NCI-H446 (cell line): ENCODE measurements at regions not wholly inside any gene's neighbourhood (a gene's known extent, or its start where the extent isn't known, plus 50 kb on each side); places are given as distances from the start of the nearest gene placed in this dataset.

Experiments used
- DNase-seq, 2 experiments: peaks; one replicate each; lab custom pipeline; 2025; lab: John Stamatoyannopoulos, UW

DNA sequence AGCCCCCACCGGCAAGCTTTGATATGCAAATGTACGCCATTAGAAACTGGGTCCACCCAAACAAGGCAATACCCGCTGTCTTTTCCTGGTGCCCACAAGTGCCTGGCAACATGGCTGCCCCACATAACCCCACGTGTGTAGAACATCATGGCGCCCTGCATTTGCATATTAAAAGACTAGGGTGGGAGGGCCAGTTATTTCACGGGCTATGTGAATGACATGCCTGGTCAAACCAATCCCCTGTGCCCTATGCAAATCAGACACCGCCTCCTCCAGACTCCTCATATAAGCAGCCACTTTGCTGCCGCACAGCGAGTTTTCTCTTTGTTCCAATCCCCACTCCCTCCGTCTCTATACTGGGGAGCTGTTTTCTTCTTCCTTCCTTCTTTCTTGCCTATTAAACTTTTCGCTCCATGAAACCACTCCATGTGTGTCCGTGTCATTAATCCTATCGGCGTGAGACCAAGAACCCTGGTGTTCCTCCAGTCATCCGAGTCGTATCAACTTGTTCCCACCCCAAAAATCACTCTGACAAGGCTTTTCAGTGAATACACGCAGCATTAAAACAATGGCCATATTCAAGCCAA lies 112.6 kb upstream of the SORBS2 start:
- DNase-seq = peak in 1 of 2 experiments; percentile 29

DNA sequence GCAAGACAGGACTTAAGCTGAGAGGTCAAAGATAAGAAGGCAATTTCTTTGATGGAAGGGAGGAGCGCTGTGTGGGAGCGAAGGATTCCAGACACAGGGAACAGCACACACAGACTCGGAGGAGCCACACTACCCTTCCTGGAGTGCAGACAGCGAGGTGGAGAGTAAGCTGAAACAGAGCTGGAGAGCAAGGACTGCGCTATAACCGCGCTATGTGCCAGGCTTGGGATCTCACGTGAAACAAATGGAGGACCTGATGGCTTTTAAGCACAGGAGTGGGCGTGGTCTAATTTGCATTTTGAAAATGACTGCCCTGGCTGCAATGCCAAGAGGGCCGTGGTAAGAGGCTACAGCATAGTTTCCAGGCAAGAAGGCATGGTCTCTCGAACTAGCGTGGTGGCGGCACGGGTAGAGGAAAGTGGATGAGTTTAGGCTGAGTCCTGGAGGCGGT lies 113.9 kb upstream of the SORBS2 start:
- DNase-seq = no peak

DNA sequence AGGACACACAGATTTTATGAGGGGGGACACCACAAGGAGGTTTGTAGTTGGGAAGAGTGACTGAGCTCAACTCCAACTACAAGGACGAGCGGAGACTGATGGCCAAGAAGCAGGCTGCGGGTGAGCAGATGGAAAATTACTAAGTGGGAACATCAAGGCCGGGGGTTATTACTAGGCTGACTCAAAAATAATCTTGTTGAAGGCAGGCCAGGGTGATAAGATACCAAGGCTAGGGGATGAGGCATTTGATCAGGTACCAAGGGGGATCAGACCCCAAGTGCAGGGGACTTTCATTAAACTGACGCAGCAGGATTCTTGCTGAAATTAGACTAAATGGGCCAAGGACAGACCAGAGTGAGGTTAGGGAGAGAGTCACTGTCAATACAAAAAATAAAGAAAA lies 119.4 kb upstream of the SORBS2 start:
- DNase-seq = no peak

DNA sequence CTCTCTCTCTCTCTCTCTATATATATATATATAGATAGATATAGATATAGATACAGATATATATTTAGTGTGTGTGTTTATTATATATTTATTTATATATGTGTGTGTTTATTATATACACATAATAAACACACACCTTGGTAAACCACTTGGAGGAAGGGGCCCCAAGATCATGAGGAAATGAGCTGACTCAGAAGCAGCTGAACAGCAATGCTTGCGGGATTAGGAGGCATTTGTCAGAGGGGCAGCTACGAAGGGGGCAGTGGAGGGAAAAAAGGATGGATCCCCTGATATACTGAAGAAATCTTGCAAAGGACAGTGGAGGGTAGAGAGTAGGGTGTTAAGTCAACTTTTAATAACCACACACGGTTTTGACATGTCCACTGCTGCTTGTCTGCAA lies 120.0 kb upstream of the SORBS2 start:
- DNase-seq = no peak

DNA sequence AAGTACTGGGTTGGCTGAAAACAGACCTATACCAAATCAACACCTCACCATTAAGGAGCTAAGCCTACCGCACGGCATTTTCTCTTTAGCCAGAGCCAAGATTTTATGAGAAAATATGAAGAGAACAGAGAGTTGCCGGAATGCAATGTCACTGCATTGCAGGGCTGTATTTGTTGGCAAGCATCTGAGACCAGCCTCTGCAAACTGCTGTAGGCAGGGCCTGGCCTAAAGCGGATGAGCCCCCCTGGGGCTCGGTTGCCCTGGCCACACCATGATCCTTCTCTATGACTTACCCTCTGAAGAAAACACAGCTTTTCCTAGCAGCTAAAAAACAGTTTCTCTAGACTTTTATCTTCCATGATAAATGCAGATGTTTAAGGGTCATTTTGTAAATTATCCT lies 120.5 kb upstream of the SORBS2 start:
- no peak for DNase-seq

DNA sequence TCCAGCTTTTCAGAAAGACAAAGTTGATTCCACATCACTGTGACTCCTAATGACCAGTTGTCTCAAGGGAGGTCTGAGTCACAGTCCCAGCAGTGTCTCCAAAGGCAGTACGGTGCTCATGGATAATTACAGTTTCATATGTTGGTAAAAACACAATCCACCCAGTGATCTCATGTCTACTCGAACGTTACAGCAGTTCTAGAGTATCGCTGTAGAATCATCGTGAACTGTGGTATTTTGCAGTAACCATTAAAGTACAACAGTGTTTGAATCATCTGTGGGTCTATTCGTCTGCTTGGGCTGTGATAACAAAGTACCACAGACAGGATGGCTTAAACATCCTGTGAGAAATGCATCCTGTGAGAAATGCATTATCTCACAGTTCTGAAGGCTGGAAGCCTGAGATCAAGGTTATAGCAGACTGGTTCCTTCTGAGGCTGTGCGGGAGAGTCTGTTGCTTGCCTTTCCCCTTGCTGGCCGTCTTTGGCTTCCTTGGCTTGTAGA lies 121.1 kb upstream of the SORBS2 start:
- no peak for DNase-seq

DNA sequence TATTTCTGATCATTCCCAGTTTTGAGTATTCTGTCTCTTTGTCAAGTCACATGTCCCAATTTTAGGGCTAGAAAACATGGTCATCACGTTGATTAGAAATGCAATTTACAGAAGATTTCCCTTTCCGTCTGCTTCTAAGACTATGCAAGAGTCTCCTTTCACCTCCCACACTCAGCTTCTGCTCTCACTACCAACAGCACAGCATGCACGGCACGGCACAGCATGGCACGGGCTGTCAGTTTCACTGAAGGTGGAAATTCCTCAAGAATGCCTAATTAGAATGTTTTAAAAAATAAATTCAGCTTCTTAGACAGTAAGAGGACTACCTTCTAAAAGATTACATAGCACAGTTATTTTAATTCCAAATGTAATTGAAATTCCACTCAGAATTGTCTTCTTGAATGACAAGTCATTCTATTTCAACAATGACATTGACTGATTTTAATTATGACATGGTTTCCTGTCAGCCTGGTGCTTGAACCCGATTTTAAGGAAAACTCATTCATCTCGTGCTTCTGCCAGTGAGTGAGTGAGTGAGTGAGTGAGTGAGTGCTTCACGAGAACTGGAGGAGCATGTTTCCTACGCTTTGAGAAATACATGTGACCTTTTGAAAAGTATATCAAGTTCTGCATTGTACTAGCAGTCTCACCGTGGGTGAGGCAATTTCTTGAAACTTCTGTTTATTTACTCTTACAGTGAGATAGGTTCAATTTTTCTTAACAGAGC lies 124.8 kb upstream of the SORBS2 start:
- no peak for DNase-seq

DNA sequence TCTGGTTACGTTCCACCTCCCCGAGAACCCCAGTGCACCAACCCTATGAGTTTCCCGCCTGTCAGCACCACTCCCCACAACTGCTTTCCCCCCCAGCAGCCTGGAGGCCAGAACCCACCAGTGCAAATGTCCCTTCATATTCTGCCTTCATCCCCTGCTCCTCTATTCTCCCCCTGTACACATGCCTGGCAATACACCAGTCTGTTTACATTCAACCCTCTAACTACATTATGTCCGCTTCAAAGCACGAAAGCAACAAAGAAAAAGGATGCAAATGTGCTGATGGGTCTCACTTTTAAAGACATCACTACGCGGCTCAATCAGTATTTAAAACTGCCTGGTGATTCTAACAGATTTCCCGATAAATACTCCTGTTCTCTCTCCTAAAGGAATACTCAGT lies 126.7 kb upstream of the SORBS2 start:
- no peak for DNase-seq

DNA sequence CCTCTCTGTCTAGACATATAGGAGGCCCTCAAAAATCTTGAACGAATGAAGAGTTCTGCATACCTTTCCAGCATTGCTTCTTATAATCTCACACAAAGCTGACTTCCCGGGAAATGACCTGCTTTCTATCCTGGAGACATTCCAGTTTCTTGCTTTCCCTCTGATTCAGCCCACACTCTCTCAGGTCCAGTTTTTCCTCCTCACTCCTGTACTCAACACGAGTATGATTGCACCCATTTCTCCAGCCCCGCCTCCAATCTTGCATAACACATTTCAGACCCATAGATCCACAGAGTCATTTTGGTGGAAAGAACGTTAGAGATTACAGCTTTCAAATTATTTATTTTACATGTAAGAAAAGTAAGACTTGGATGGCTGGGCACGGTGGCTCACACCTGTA lies 127.5 kb upstream of the TLR3 start:
- no peak for DNase-seq

DNA sequence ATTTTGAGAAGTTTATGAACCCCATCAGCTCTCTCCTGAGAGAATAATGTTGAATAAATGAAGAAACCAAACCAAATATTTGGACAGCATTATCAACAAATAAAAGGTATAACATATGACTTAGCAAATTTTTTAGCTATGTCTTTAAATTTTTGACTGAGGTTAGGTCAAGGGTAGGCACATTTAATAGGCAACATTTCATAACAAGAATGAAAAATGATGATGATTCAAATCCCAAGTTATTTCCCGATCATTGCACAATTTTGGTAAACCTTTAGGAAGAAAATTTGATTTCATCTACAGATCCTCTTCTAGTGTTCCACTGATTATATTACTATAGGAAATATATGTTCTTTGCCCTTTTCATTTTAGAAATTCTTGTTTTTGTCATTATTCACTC lies 123.7 kb upstream of the TLR3 start:
- DNase-seq = no peak

DNA sequence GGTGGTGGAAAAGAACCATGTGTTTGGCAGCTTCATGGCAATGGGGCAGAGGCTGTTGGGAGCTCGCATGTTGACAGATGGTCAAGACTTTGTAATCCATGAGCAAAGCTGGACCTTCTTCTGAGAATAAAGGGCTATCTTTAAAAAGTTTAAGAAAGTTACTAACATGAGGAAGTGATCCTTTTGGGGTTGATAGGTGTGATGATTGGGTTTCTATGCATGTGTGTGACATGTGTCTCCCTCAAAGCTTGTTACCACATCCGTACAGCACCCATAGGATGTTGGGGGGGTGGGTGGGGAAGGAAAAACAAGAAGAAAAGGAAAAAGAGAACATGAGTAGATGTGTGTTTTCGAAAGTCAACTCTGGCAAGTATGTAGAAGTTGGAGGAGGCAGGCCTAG lies 123.0 kb upstream of the TLR3 start:
- DNase-seq = no peak

DNA sequence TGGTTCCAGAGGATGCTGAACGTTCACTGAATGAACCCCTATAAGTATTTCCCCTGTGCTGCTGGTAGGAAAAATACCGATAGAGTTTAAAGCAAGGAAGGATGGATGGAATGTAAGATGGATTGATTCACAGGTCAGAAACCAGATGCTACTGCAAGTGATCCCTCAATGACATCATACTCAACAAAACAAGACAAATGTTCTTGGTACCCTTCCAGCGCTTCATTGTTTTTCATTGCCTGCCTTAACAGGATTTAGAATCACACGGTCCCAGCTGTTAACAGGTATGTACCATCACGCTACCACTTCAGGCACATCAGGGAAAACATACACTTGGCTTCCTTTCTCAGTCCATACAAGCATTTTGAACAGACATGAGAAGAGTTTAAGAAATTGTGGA lies 118.1 kb upstream of the TLR3 start:
- DNase-seq = no peak

DNA sequence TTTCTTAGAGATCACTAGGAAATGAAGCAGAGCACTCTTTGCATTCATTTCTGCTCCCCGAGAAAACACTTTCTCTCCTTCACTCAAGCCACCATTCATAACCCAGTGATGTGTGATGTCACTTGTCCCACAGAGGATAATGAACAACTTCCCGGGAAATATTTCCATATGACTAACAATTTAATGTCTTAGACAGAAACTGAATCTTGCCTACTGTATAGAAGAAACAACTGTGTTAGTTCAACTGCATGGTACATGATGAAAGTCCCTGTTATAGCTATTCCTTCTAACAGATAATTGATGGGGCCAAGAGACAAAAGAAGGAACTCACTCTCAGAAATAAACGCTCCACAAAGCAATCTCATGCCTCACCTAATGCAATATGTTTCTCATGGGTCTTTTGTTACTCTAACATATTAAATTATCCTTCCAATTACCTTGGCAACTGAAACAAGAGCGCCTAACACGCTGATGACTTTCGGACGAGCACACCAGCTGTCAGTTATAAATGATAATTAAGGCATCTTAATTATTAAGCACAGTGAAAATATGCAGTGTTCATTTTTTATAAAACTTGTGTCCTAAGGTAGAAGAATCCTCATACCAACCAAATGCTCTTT lies 113.7 kb upstream of the TLR3 start:
- DNase-seq = no peak

DNA sequence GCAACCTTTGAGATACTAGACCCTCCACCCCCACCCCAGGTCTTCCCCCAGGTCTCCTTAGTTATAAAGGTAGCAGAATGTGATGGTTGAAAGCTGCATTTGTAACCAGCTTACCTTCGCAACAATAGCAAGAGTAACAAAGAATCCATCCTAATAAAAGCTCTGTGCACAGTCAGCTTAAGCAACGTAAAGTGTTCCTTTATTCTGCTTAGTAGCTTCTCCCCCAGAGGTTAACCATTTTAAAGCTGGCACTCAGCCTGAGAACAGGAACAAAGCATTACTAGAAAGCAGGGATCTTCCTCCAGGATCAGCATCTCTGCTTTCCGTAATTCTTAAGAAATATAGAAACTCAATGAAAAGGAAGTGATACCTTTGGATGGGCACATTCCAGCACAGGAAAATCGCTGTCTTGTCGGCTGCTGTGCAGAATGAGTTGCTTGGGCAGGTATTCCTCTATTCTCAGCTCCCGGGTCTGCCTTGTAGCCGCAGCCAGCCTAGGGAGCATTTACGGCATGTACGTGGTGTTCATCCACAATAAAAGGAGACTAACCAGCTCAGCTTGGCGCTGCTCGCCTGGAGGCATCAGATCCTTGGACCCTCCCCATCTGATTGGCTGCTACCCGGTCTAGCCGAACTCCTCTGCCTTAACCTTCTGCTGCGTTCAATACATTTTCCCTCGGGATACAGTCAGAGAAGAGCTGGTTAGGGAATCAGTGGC lies 113.0 kb upstream of the TLR3 start:
- DNase-seq = no peak

DNA sequence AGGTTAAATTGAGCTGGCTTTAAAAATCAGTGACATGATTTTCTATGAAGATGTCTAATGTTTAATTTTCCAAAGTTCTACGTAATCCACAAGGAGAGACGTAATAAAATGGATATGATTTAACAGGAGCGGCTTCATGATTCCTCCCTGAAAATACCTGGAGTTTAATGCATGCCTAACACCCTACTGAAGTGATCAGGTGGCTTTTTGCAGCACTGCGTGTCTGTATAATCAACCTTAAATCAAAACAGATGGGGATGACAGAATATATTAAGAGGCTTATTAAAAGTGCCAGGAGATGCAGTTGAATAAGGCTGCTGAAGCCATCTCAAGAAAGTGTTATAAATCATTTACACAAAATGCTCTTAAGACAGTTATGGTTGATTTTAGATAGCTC lies 112.4 kb upstream of the TLR3 start:
- DNase-seq = no peak

DNA sequence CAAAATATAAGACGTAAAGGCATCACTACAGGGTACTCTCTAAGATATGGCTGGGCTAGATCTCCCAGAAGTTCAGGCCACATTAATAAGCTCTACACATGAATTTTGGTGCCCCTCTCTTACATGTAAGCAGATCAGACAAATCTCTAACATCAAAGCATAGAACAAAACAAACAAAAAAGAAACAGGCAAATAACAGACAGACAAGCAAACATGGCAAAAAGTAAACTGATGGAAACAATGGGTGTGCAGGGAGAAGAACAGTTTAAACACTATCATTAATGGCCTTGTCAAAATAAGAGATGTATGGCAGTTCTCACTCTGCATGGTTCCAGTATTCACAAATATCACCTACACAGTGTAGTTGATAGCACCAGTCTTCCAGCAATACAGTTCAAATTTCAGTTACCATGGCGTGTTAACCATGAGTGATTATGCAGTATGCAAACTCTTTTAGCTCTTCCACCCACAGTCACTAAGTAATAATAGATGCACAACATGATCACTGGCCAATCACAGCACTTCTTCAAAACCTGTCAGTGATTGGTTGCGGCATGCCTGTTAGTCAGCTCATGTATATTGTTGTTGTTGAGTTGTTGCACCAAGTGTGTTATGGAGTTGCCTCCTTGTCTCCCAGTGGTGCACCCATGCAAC lies 110.7 kb upstream of the TLR3 start:
- DNase-seq = no peak

DNA sequence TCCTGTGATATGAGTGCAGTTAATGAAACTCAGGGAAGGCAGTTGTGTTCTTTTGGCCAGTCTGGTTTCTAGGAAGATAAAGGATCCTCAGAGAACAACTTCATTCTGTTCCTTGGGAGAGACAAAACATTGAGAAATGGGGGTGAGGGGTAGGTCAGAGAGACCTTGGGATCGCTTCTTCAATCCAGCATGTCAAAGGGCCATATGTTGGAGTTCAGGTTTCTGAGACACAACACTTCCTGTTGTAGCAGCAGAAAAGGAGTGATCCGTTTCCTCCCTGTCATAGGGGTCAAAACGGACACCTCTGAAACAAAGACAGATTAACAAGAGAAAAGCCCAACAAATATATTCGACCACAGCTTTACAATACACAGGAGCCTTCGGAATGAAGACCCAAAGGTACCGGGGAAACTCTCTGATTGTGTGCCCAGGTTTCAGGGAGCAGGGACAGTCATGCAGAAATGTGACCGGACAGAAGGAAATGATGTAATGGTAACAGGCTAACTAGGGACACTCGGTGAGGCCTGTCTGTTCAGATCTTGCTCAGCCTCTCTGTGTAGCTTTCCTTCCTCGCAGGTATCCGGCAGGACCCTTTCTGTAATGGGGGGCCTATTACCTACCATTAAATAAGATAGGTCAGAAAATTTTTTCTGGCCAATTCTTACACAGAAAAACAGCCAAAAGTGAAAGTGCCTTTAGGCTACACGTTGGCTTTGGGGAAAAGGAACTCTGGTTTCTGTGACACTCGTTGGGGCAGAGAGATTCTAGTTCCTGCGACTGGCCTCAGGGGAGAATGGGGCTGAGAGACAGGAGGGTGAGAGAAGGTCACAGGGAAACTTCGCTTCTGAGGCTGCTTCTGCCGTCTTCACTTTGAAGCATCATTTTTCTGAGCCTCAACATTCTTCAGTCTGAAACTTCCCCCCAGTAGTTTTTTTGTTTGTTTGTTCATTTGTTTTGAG lies 103.3 kb upstream of the TLR3 start:
- DNase-seq = no peak

DNA sequence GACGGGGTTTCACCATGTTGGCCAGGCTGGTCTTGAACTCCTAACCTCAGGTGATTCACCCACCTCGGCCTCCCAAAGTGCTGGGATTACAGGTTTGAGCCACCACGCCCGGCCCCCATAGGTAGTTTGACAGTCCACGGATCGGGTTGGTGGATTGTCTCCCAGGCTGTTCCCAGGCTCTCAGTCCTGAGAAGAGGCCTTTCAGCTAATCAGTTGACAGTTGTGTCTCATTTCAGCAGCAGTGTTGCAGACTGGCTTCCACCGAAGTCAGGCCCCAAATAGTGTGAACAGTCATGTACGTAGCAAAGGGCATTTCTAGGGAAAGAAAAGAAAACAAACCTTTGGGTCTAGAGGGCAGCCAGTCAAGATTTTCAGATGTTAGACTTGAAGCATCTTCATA lies 102.4 kb upstream of the TLR3 start:
- DNase-seq = no peak

DNA sequence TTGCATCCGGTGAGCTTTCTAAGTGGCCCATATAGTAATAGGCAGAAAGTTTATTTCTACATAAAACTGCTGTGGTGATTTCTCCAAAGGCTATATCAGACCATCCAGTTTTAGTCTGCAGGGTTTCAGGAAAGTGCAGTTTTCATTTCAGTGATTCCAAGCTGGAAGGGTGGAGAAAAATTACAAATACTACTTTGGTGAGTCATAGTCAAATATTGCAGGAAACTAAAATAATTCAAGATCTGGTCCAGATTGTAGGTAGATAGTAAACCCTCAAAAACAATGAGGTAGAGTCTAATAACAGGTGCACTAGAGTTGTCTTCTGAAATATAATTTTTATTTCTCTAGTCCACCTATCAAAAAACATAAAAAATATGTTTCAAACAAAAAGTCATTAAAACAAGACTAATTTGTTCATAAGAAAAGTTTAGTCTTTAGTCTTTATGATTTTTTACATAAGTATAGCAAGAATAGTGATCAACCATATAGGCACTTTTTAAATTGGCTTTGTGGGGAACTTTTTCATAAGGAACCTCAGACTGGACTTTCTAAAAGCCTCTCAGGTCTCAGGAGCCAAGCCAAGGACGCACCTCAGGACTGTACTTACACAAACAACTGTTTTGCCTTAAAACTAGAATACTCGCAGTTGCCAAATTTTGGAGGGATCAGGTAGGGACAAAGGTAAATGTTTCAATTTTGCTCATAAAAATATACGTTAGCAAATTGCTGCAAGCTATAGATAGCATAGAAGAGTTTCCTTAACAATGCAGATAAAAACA lies 101.8 kb upstream of the TLR3 start:
- DNase-seq = no peak

DNA sequence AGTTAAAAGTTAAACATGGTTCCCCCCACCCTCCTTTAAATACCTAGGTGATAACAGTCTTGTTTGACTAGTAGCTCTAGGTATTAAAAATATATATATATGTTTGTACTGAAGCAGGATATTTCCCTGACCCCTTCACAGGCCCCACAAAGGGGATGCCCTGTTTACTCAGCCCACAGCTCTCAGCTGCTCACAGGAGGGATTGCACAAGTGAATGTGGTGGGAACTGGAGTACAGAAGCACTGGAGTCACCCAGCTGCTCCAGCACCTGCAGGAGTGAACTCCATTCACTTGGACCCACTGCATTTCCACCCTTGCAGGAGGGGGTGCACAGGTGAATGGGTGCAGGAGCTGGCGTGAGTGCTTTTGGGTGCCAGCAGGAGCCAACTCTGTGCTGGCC lies 99.3 kb upstream of the TLR3 start:
- DNase-seq = no peak
